ENCODE measurements at regions not wholly inside any gene's neighbourhood (a gene's known extent, or its start where the extent isn't known, plus 50 kb on each side); places are given as distances from the start of the nearest gene placed in this dataset.

GRCh38 chr9:7240569-7241311 is 483.0 kb downstream of the KDM4C start:
- Histone ChIP-seq H3K36me3 (ENCODE audit: control insufficient read depth in 2 of 2, extremely low read depth in 1 of 2, insufficient read depth in 2 of 2, low read length in 2 of 2) (no peaks in the 10 kb centered on the region), H3K9me1 (ENCODE audit: control insufficient read depth, extremely low read depth, insufficient read depth, low read length) (no peaks in the 10 kb centered on the region), H3K27ac (ENCODE audit: control insufficient read depth, insufficient read depth, low read length) (no peak overlapping the region), H3K9ac (ENCODE audit: control insufficient read depth, extremely low read depth, insufficient read depth, low read length) (no peak overlapping the region), H3K4me1 (ENCODE audit: control insufficient read depth, extremely low read depth, insufficient read depth, low read length) (no peaks in the 10 kb centered on the region), H3K9me3 (ENCODE audit: control insufficient read depth, low read depth, low read length) (no peaks in the 10 kb centered on the region), H3K4me3 (ENCODE audit: control insufficient read depth in 2 of 3, extremely low read depth in 1 of 3, insufficient read depth in 2 of 3, low read depth in 1 of 3, low read length in 3 of 3) (no peak overlapping the region), H3K27me3 (ENCODE audit: control insufficient read depth, extremely low read depth, insufficient read depth, low read length) (no peaks in the 10 kb centered on the region), H4K20me1 (ENCODE audit: control insufficient read depth, extremely low read depth, insufficient read depth, low read length) (no peaks in the 10 kb centered on the region), H3K79me2 (ENCODE audit: control insufficient read depth, insufficient read depth, low read length) (no peaks in the 10 kb centered on the region), H2AFZ (ENCODE audit: control insufficient read depth, low read length) (no peak overlapping the region), H3K4me2 (ENCODE audit: control insufficient read depth, extremely low read depth, insufficient read depth, low read depth, low read length) (no peak overlapping the region)
- dilution Hi-C loops (cut with MboI; ENCODE audit: extremely low pct_ligation_motif_present, low sequenced_read_pairs): no loop called here
- no peak for FAIRE-seq
- no peak for DNase-seq (ENCODE audit: low read depth, low spot score)
- TF ChIP-seq EZH2 (IDR thresholded peaks at IDR 0.05; ENCODE audit: low read length) (no peak), CTCF (optimal IDR thresholded peaks at IDR 0.05 in 1 of 3, IDR thresholded peaks at IDR 0.05 in 1 of 3, conservative IDR thresholded peaks at IDR 0.05 in 1 of 3; ENCODE audit: extremely low read depth in 1 of 3, insufficient read depth in 2 of 3, low read length in 3 of 3) (no peak)

DNA sequence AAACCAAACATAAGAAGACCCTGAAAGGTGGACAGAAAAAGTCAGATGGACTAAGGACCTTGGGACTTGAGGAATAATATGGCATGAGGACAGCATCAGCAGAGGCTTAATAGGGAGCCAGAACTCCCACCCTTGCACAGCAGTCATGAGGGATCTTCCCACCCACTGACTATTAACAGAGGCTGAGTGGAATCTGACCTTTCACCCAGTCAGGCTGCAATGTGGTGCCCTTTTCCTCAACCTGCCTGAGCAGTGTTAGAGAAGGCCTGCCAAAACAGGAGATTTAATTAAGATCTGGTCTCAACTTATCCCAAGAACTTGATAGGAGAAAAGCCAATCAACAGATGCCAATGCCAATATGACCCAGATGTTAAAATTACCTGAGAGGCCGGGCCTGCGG is 481.9 kb downstream of the KDM4C start:
- Histone ChIP-seq H3K36me3 (ENCODE audit: control insufficient read depth in 2 of 2, extremely low read depth in 1 of 2, insufficient read depth in 2 of 2, low read length in 2 of 2) (no peaks in the 10 kb centered on the region), H3K4me3 (ENCODE audit: control insufficient read depth in 2 of 3, extremely low read depth in 1 of 3, insufficient read depth in 2 of 3, low read depth in 1 of 3, low read length in 3 of 3) (no peak overlapping the region), H2AFZ (ENCODE audit: control insufficient read depth, low read length) (no peak overlapping the region), H3K4me2 (ENCODE audit: control insufficient read depth, extremely low read depth, insufficient read depth, low read depth, low read length) (no peak overlapping the region), H4K20me1 (ENCODE audit: control insufficient read depth, extremely low read depth, insufficient read depth, low read length) (no peaks in the 10 kb centered on the region), H3K9ac (ENCODE audit: control insufficient read depth, extremely low read depth, insufficient read depth, low read length) (no peak overlapping the region), H3K27ac (ENCODE audit: control insufficient read depth, insufficient read depth, low read length) (no peak overlapping the region), H3K79me2 (ENCODE audit: control insufficient read depth, insufficient read depth, low read length) (no peaks in the 10 kb centered on the region), H3K9me1 (ENCODE audit: control insufficient read depth, extremely low read depth, insufficient read depth, low read length) (no peaks in the 10 kb centered on the region), H3K9me3 (ENCODE audit: control insufficient read depth, low read depth, low read length) (no peaks in the 10 kb centered on the region), H3K4me1 (ENCODE audit: control insufficient read depth, extremely low read depth, insufficient read depth, low read length) (no peaks in the 10 kb centered on the region), H3K27me3 (ENCODE audit: control insufficient read depth, extremely low read depth, insufficient read depth, low read length) (no peaks in the 10 kb centered on the region)
- dilution Hi-C loops (cut with MboI; ENCODE audit: extremely low pct_ligation_motif_present, low sequenced_read_pairs): no loop called here
- TF ChIP-seq CTCF (optimal IDR thresholded peaks at IDR 0.05 in 1 of 3, IDR thresholded peaks at IDR 0.05 in 1 of 3, conservative IDR thresholded peaks at IDR 0.05 in 1 of 3; ENCODE audit: extremely low read depth in 1 of 3, insufficient read depth in 2 of 3, low read length in 3 of 3): no peak
- TF ChIP-seq EZH2 (IDR thresholded peaks at IDR 0.05; ENCODE audit: low read length): no peak
- DNase-seq (ENCODE audit: low read depth, low spot score) (no peak), FAIRE-seq (no peak)

Measured in keratinocyte (primary cell).